ENCODE measurements at regions not wholly inside any gene's neighbourhood (a gene's known extent, or its start where the extent isn't known, plus 50 kb on each side); places are given as distances from the start of the nearest gene placed in this dataset.

GRCh38 chr13:73268306-73268705 is 209.5 kb downstream of the KLF5 start:
- TF ChIP-seq CTCF (IDR thresholded peaks at IDR 0.05; ENCODE audit: borderline replicate concordance, insufficient read depth, low read depth, low read length), result no peak
- no peak overlapping the region for H3K4me3 ChIP-seq (ENCODE audit: low read depth, low read length)

- TF ChIP-seq CTCF (IDR thresholded peaks at IDR 0.05; ENCODE audit: borderline replicate concordance, insufficient read depth, low read depth, low read length), result no peak
- H3K4me3 ChIP-seq (ENCODE audit: low read depth, low read length), result no peak overlapping the region
Measured at GRCh38 chr13:73266640-73267180, 207.9 kb downstream of the KLF5 start.

- no peak overlapping the region for H3K4me3 ChIP-seq (ENCODE audit: low read depth, low read length)
- TF ChIP-seq CTCF (IDR thresholded peaks at IDR 0.05; ENCODE audit: borderline replicate concordance, insufficient read depth, low read depth, low read length), result no peak
Measured at GRCh38 chr13:73262862-73263627, 204.2 kb downstream of the KLF5 start.

GRCh38 chr13:73261739-73262216 is 203.0 kb downstream of the KLF5 start:
- no peak for TF ChIP-seq CTCF (IDR thresholded peaks at IDR 0.05; ENCODE audit: borderline replicate concordance, insufficient read depth, low read depth, low read length)

GRCh38 chr13:73259061-73260017 is 200.5 kb downstream of the KLF5 start:
- TF ChIP-seq CTCF (IDR thresholded peaks at IDR 0.05; ENCODE audit: borderline replicate concordance, insufficient read depth, low read depth, low read length), result no peak
- H3K4me3 ChIP-seq (ENCODE audit: low read depth, low read length), result no peak overlapping the region

More at GRCh38 chr13:73261739-73262216, 203.0 kb downstream of the KLF5 start:
- no peak overlapping the region for H3K4me3 ChIP-seq (ENCODE audit: low read depth, low read length)

GRCh38 chr13:73258406-73258805 is 199.6 kb downstream of the KLF5 start:
- H3K4me3 ChIP-seq (ENCODE audit: low read depth, low read length), result no peak overlapping the region
- TF ChIP-seq CTCF (IDR thresholded peaks at IDR 0.05; ENCODE audit: borderline replicate concordance, insufficient read depth, low read depth, low read length), result no peak

Measured in GM12875 (cell line).